Activated CD4-positive, alpha-beta T cell treated with anti-CD3 and anti-CD28 coated beads, Interleukin-2, Interleukin-6, amounts not matched to agents 100 ng/mL and 50 ng/mL, durations not matched to agents 16 hours and 8 hours (primary cell): ENCODE measurements at regions not wholly inside any gene's neighbourhood (a gene's known extent, or its start where the extent isn't known, plus 50 kb on each side); places are given as distances from the start of the nearest gene placed in this dataset.
"Not testable (repeated sequence)": the region's sequence is repeated elsewhere in the genome, so short reads cannot be mapped to it uniquely, and the experiment has no call there.

Experiments
- DNase-seq: peaks from one replicate; pipeline ENCODE4 v3.0.0-alpha.2; 2020

- no peak for DNase-seq
Measured at GRCh38 chr12:75751769-75752471, 240.5 kb upstream of the KRR1 start.

- DNase-seq: no peak
Measured at GRCh38 chr12:75750716-75751306, 239.4 kb upstream of the KRR1 start.

- not testable (repeated sequence) for DNase-seq
Measured at GRCh38 chr12:75748990-75749389, 237.6 kb upstream of the KRR1 start.

DNA sequence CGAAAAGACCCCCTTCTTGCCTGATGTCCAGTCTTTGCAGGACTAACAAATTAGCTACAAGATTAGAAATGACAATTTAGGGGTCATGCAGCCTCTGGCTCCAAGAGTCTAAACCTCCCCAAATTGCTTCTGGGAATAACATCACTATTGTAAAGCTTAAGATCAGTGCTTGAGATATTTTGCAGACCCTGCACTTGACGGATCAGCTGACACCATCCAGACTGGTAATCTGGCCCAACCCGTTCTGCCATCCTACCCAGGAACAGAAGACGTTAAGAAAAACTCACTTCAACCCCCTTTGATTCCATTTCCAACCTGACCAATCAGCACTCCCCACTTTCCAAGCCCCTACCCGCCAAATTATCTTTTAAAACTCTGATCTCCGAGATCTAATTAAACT, 236.7 kb upstream of the KRR1 start:
- no peak for DNase-seq

DNA sequence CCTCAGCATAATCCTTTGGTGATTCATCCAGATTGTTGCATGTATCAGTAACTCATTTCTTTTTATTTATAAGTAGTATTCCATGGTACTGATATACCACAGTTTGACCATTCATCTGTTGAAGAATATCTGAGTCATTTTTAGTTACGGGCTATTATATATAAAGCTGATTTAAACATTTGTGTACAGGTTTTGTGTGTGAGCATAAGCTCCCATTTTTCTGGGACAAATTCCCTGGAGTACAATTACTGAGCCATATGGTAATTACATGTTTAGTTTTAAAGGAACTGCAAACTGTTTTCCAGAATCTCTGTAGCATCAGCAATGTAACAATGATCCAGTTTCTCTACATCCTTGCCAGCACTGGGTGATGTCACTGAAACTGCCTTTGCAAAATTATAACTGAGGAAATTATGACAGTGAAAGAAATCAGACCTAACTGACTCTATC, 236.2 kb upstream of the KRR1 start:
- DNase-seq: no peak

- no peak for DNase-seq
Measured at GRCh38 chr12:75746621-75747020, 235.2 kb upstream of the KRR1 start.

GRCh38 chr12:75744607-75745256, 233.3 kb upstream of the KRR1 start:
- no peak for DNase-seq

DNA sequence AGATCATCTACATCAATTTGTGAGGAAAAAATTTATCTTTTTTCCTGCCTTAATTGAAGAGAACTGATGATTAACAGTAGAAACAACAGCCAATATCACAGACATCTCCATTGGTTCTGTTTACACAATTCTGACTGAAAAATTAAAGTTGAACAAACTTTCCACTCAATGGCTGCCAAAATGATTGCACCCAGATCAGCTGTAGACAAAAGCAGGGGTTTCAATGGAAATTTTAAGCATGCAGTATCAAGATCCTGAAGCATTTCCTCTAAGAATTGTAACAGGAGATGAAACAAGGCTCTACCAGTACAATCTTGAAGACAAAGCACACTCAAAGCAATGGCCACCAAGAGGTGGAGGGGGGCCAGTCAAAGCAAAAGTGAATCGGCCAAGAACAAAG, 231.6 kb upstream of the KRR1 start:
- no peak for DNase-seq

DNA sequence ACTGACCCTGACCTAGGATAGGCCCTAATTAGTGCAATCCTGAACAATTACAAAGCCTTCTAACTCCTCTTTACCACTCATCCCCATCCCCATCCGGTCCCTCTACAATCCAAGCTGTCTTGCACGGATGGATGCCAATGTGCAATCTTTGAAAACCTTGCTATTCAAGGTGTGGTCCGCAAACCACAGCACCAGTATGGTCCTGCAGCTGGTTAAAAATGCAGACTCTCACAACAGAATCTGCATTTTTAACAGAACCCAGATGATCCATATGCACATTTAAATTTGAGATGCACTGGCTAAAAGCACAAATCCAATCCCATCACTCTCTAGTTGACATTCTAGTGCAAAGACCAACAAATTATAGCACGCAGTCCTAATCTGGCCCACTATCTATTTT, 230.6 kb upstream of the KRR1 start:
- no peak for DNase-seq

DNA sequence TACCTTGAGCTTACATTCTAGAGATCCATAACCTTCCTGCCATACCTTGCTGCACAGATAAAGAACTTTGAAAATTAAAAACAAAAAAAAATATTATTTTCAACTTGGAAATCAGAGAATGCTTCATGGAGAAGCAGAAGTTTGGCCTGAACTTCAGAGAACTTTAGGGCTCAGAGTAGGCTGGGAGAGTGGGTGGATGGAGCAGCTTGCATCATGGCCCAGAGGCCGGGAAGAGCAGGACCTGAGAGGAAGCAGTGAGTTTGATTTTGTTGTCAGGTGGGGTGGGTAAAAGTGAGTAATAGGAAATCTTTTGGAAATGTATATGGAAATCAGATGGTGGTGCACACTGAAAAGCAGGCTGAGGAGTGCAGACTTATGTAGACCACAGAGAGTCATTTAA, 228.5 kb upstream of the KRR1 start:
- DNase-seq: no peak

- DNase-seq: not testable (repeated sequence)
Measured at GRCh38 chr12:75739098-75739497, 227.7 kb upstream of the KRR1 start.

GRCh38 chr12:75738486-75738885, 227.1 kb upstream of the KRR1 start:
- peak; percentile 72 for DNase-seq

DNA sequence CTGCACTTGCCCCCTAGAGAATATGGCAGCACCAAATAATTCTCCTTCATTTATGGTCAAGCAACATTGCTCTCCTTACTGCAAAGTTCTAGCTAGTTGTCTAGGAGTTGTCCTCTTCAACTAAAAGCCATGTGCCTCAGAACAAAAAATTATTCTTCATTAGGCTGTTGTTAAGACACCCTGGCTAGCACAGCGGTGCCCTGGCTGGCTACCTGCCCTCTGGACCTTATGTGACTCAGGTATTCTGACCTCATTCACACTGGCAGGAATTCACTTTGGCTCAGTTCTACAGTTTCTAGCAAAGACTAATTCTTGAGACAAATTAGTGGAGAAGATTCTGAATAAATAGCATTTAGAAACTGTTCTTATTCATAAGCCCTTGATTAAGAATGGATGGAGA, 224.4 kb upstream of the KRR1 start:
- DNase-seq: no peak

- no peak for DNase-seq
Measured at GRCh38 chr12:75728826-75729225, 217.4 kb upstream of the KRR1 start.

GRCh38 chr12:75727577-75727976, 216.2 kb upstream of the KRR1 start:
- DNase-seq: no peak

DNA sequence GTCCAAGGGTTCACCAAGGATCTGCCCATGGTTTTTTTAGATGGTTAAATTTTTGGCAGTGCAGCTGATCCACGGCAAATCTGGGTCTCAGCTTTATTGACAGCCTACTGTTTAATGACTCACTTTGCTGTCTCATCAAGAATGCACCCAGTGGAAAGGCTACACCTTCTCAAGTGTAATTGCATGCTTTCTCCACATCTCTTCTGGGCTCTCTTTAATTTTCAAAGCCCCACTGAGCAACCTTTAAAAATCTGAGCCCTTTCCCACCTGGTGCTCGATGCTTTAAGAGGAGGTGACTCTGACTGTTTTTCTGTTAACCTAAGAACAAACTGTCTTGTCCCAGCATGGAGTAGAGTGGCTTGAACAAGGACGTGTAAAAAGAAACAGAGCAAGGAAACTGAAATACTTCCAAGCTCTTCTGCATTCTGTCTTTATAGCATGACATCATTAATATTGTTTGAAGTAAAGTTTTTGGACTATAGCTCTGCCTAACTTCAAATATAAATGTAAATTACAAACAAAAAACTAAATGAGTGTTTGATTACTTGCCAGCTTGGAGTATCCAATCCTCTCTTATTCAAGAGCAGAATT, 214.2 kb upstream of the KRR1 start:
- no peak for DNase-seq

DNA sequence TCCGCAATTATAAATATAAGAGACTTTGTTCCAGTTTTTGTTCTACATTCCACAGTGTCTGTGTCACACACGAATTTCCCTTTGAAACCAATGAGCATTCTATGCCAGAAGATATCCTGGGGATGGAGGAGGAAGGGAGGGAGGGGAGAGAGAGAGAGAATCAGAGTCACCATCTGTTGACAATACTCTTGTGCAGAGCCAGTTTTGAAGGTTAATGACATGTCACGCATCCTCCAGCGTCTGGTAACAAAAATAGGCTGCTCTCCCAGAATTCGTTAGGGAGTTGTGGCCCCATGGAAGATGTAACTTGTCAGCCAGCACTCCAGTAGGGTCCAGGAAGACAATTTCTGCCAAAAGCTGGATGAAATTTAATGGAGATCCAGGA, 213.5 kb upstream of the KRR1 start:
- DNase-seq: no peak

DNA sequence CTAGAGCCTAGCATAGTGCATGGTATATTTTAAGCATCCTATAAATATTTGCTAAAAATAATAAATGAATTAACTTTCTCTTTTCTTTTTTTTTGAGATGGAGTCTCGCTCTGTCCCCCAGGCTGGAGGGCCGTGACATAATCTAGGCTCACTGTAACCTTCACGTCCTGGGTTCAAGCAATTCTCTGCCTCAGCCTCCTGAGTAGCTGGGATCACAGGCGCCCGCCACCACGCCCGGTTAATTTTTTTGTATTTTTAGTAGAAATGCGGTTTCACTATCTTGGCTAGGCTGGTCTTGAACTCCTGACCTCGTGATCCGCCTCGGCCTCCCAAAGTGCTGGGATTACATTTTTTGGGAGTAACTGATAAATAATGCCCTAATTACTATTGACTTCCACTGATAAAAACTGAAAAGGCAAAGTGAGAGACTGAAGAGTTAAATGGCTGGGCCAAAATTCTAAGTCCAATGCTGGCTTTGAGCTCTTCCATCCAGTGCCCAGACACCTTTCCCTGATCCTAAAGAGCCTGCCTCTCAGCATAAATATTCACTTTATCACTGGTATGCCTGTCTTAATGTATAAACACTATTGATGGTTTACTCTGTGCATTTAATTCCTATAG, 213.0 kb upstream of the KRR1 start:
- DNase-seq: no peak

DNA sequence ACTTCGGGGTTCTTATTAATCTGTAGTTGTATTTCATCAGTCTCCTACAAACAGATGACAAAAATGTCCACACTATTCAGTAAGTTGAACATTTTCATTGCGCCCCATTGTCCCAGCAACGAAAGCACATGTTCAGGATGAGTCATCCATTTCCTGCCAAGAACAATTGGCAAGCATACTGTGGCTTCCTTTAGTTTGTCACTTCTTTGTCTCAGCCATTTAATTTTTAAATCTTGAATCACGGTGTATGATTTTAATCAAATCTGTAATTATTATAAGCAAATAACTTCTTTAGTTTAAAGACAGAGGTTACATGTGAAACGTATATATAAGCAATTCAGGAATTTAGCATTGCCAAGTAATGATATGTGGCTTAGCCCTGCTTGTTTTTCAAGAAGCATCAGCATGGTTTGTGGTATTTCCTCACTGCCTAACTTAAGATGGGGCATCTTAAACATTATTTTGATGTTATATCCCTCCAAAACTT, 211.3 kb upstream of the KRR1 start:
- peak; percentile 82 for DNase-seq

- DNase-seq: no peak
Measured at GRCh38 chr12:75721796-75722195, 210.4 kb upstream of the KRR1 start.

- no peak for DNase-seq
Measured at GRCh38 chr12:75720812-75721641, 209.6 kb upstream of the KRR1 start.

DNA sequence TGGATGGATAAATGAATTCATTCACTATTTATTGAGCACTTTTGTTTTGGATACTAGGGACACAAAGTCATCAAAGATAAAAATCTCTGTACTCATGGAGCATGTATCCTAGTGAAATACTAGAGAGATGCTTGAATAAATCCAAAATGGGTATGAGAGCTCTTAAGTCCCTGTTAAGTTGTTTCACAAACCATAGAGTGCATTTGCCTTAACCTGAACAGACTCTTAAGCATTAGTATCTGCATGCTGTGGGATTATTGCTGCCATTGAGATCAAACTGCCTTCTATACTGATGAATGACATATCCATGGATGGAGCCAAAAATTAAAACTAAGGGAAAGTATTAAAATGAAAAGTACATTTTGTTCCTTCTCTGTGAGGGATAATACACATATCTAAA, 206.5 kb upstream of the KRR1 start:
- no peak for DNase-seq
